ENCODE measurements at regions not wholly inside any gene's neighbourhood (a gene's known extent, or its start where the extent isn't known, plus 50 kb on each side); places are given as distances from the start of the nearest gene placed in this dataset.
"Not testable (repeated sequence)": the region's sequence is repeated elsewhere in the genome, so short reads cannot be mapped to it uniquely, and the experiment has no call there.

DNA sequence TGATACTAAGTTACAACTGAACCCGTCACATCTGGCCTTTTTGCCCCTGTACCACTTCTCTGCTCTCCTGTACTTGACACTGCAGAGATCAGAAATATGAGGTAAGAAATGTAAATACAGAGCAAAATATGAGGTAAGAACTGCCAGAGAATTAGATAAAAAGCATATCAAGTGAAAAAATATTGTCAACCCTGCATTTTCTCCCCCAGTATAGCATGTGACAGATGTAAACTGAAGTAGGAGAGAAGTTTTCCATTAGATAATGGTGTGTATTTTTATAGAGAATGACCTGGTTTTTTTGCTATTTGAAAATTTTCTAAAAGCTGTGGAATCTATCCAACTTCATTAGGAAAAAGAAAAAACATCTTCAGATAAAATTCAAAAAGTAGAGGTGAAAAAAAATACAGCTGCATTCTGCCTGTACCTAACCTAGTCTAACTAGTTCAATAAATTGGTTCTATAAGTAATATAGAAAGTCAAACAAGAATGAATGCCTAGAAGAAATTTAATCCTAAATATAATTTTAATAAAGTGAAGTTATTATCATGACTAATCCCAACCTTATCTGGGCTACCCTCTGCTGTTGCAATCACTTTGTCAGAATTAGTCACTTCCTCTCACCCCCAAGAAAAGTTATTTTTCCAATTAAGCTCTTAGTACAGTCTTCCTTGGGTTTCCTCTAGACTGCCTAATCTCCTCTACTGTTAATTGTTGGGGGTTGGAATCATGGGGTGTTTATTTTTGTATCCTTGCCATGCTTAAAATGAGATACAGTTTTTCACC lies 210.0 kb downstream of the RASSF9 start:
- CTCF ChIA-PET (ENCODE audit: unreplicated experiment): no interaction called here
- intact Hi-C loops (cut with micrococcal nuclease; ENCODE audit: unreplicated experiment): no loop called here

GRCh38 chr12:85626784-85627171 lies 209.4 kb downstream of the RASSF9 start:
- no TSS peak for BruUV-seq (replicated peaks)
- no peak overlapping the region for H3K27ac ChIP-seq (ENCODE audit: low read depth, low read length, poor library complexity, severe bottlenecking)
- H3K4me3 ChIP-seq (ENCODE audit: low read depth, low read length, poor library complexity, severe bottlenecking): no peak overlapping the region
- TF ChIP-seq CTCF (conservative IDR thresholded peaks at IDR 0.05; ENCODE audit: low read length): no peak
- intact Hi-C loops (cut with micrococcal nuclease; ENCODE audit: unreplicated experiment): no loop called here
- ChIA-PET CTCF (ENCODE audit: unreplicated experiment) (no interaction called here), POLR2A (interaction anchor here (1.0 kb wide), 1 partner anchor 11 kb away, joined by 3 read pairs; no protein-coding TSS in a partner anchor)
- no peak overlapping the region for H2AFZ ChIP-seq (ENCODE audit: low read length)
- no peaks in the 10 kb centered on the region for H4K20me1 ChIP-seq (ENCODE audit: insufficient read depth, low read length)
- H3K9me2 ChIP-seq (ENCODE audit: insufficient read depth, low read length): no peaks in the 10 kb centered on the region
- H3K4me2 ChIP-seq (ENCODE audit: low read length): no peak overlapping the region
- H3K9me3 ChIP-seq (ENCODE audit: low read length): no peaks in the 10 kb centered on the region
- DNase-seq (ENCODE audit: low spot score): no peak
- H3K36me3 ChIP-seq (ENCODE audit: insufficient read depth, low read length): no peaks in the 10 kb centered on the region
- H3K4me1 ChIP-seq (ENCODE audit: insufficient read depth, low read length, poor library complexity, severe bottlenecking): no peaks in the 10 kb centered on the region
- no peaks in the 10 kb centered on the region for H3K79me2 ChIP-seq (ENCODE audit: insufficient read depth, low read depth, low read length)

More for the DNA sequence above, 210.0 kb downstream of the RASSF9 start:
- no peak overlapping the region for H3K4me2 ChIP-seq (ENCODE audit: low read length)
- no peak overlapping the region for H2AFZ ChIP-seq (ENCODE audit: low read length)
- DNase-seq (ENCODE audit: low spot score): no peak
- no peaks in the 10 kb centered on the region for H3K9me3 ChIP-seq (ENCODE audit: low read length)
- no peaks in the 10 kb centered on the region for H3K9me2 ChIP-seq (ENCODE audit: insufficient read depth, low read length)
- POLR2A ChIA-PET: interaction anchor here (1.0 kb wide), 1 partner anchor 11 kb away, joined by 3 read pairs; no protein-coding TSS in a partner anchor
- BruUV-seq (replicated peaks): no TSS peak
- H3K36me3 ChIP-seq (ENCODE audit: insufficient read depth, low read length): no peaks in the 10 kb centered on the region
- H3K79me2 ChIP-seq (ENCODE audit: insufficient read depth, low read depth, low read length): no peaks in the 10 kb centered on the region
- no peak overlapping the region for H3K4me3 ChIP-seq (ENCODE audit: low read depth, low read length, poor library complexity, severe bottlenecking)
- no peak overlapping the region for H3K27ac ChIP-seq (ENCODE audit: low read depth, low read length, poor library complexity, severe bottlenecking)
- TF ChIP-seq EZH2phosphoT487 (IDR thresholded peaks at IDR 0.05; ENCODE audit: borderline replicate concordance, low read depth, low read length): no peak
- TF ChIP-seq CTCF (conservative IDR thresholded peaks at IDR 0.05; ENCODE audit: low read length): no peak
- H4K20me1 ChIP-seq (ENCODE audit: insufficient read depth, low read length): no peaks in the 10 kb centered on the region
- no peaks in the 10 kb centered on the region for H3K4me1 ChIP-seq (ENCODE audit: insufficient read depth, low read length, poor library complexity, severe bottlenecking)

DNA sequence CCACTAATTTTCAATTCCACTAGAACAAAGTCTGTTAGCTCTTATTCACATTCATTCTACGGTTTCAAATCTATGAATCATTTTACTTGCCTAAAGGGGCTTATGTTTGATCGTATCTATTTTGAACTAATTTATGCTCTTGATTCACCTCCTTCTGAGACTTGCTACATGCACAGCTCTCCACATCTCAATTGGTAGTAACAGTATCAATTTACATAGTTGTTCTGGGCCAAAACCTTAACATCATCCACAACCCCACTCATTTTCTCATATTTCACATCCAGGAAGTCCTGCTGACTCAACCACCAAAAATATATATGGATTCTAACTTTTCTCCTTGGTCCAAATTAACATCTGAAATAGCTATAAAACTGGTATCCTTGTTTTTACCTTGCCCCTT lies 208.6 kb downstream of the RASSF9 start:
- H4K20me1 ChIP-seq (ENCODE audit: insufficient read depth, low read length): no peaks in the 10 kb centered on the region
- H3K4me3 ChIP-seq (ENCODE audit: low read depth, low read length, poor library complexity, severe bottlenecking): no peak overlapping the region
- ChIA-PET CTCF (ENCODE audit: unreplicated experiment) (no interaction called here), POLR2A (no interaction called here)
- TF ChIP-seq CTCF (conservative IDR thresholded peaks at IDR 0.05; ENCODE audit: low read length) (no peak), EZH2phosphoT487 (IDR thresholded peaks at IDR 0.05; ENCODE audit: borderline replicate concordance, low read depth, low read length) (no peak)
- H3K36me3 ChIP-seq (ENCODE audit: insufficient read depth, low read length): no peaks in the 10 kb centered on the region
- no peak overlapping the region for H3K4me2 ChIP-seq (ENCODE audit: low read length)
- no peak overlapping the region for H3K27ac ChIP-seq (ENCODE audit: low read depth, low read length, poor library complexity, severe bottlenecking)
- H3K9me3 ChIP-seq (ENCODE audit: low read length): no peaks in the 10 kb centered on the region
- BruUV-seq (replicated peaks): no TSS peak
- H3K79me2 ChIP-seq (ENCODE audit: insufficient read depth, low read depth, low read length): no peaks in the 10 kb centered on the region
- no peak for DNase-seq (ENCODE audit: low spot score)
- H2AFZ ChIP-seq (ENCODE audit: low read length): no peak overlapping the region
- intact Hi-C loops (cut with micrococcal nuclease; ENCODE audit: unreplicated experiment): no loop called here
- no peaks in the 10 kb centered on the region for H3K9me2 ChIP-seq (ENCODE audit: insufficient read depth, low read length)
- H3K4me1 ChIP-seq (ENCODE audit: insufficient read depth, low read length, poor library complexity, severe bottlenecking): no peaks in the 10 kb centered on the region

DNA sequence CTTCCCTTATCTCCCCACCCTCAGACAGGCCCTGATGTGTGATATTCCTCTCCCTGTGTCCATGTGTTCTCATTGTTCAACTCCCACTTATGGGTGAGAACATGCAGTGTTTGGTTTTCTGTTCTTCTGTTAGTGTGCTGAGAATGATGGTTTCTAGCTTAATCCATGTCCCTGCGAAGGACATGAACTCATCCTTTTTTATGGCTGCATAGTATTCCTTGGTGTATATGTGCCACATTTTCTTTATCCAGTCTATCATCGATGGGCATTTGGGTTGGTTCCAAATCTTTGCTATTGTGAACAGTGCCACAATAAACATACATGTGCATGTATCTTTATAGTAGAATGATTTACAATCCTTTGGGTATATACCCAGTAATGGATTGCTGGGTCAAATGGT lies 207.6 kb downstream of the RASSF9 start:
- H3K36me3 ChIP-seq (ENCODE audit: insufficient read depth, low read length); H3K4me3 ChIP-seq (ENCODE audit: low read depth, low read length, poor library complexity, severe bottlenecking); H3K9me3 ChIP-seq (ENCODE audit: low read length); H3K9me2 ChIP-seq (ENCODE audit: insufficient read depth, low read length); intact Hi-C loops (cut with micrococcal nuclease; ENCODE audit: unreplicated experiment); DNase-seq (ENCODE audit: low spot score); H3K79me2 ChIP-seq (ENCODE audit: insufficient read depth, low read depth, low read length); H4K20me1 ChIP-seq (ENCODE audit: insufficient read depth, low read length); H2AFZ ChIP-seq (ENCODE audit: low read length); H3K4me2 ChIP-seq (ENCODE audit: low read length); BruUV-seq (replicated peaks); H3K27ac ChIP-seq (ENCODE audit: low read depth, low read length, poor library complexity, severe bottlenecking); CTCF ChIA-PET (ENCODE audit: unreplicated experiment); H3K4me1 ChIP-seq (ENCODE audit: insufficient read depth, low read length, poor library complexity, severe bottlenecking); POLR2A ChIA-PET: not testable (repeated sequence)

All from OCI-LY7 (cell line).